GM18907 (cell line): ENCODE measurements at regions not wholly inside any gene's neighbourhood (a gene's known extent, or its start where the extent isn't known, plus 50 kb on each side); places are given as distances from the start of the nearest gene placed in this dataset.

Experiments
- ATAC-seq: cut with Tn5 transposase; IDR thresholded peaks from one replicate; pipeline ENCODE4 v1.9.1; 2021; ENCODE audit warnings: mild to moderate bottlenecking, moderate library complexity; ENCODE audit not compliant: unreplicated experiment

DNA sequence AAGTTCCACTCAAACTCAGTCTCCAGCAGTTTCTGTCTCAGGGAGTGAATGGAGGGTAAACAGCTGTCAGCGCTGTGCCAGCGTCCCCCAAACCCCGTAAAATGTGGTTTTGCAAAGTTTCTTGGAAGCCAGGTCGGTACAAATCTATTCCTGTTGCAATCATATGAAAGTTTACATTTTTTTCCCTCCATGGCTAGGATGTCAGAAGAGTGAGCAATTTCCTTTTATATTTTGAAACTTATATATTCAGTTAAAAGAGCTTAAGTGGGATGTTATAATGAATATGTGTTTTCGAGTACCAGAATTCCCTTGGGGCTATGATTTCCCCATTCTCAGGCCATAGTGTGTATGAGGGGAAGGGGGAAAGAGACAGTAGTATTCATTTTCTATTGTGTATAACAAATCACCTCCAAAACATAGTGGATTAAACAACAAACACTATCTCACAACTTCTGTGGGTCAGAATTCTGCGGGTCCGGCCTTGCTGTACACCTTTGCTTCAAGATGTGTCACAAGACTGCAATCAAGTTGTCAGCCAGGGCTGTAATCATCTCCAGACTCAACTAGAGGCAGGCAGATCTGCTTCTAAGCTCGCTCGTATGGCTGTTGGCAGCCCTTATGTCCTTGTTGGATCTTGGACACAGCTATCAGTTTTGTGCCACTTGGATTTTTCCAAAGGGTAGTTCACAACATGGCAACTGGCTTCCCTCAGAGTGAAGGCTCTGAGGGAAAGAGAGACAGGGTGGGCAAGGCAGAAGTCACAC lies 107.4 kb downstream of the SNX18 start:
- ATAC-seq: no peak

GRCh38 chr5:54621709-54622108 lies 104.2 kb downstream of the SNX18 start:
- ATAC-seq: no peak

DNA sequence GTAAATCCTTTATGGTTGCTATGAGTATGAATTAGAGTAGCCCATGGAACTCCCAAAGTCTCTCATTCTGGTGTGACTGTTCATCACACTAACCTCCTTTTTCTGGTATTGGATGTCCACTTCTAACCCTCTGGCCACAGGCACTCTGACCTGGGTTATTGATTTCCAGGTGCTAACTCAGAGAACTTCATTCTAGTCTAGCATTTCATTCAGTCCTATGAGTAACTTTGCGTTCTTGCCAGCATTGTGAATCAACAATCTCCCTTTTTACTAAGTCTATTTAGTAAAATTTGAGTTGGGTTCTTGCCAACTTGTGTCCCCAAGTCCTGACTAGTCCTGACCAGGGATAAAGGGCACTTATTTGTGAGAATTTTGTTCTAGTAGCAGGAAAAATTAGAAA lies 103.5 kb downstream of the SNX18 start:
- no peak for ATAC-seq

- ATAC-seq: no peak
Measured at GRCh38 chr5:54620141-54620933, 102.8 kb downstream of the SNX18 start.

GRCh38 chr5:54619731-54620130 lies 102.2 kb downstream of the SNX18 start:
- ATAC-seq: no peak

DNA sequence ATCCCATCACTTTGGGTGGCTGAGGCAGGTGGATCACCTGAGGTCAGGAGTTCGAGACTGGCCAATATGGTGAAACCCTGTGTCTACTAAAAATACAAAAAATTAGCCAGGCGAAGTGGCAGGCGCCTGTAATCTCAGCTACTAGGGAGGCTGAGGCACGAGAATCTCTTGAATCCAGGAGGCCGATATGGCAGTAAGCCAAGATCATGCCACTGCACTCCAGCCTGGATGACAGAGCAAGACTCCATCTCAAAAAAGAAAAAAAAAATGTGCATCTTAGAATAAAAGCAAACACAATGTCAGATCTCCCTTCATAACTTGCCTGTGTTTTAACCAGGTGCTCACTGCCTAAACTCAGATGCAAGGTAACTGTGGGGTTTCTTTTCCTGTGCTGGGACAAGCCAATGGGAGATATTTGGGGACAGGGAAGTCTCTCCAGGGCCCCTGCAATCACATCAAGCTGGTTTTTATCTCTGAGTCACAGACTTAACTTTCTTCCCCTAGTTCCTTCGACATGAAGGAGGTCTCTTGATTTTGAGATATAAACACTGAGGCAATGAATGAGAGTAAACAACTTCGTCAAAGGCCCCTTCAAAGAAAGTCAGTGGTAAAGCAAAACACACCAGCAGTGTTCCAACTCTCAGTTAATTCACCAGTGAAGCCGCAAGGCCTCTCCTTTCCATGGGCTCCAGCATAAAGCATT lies 99.1 kb downstream of the SNX18 start:
- ATAC-seq: no peak

DNA sequence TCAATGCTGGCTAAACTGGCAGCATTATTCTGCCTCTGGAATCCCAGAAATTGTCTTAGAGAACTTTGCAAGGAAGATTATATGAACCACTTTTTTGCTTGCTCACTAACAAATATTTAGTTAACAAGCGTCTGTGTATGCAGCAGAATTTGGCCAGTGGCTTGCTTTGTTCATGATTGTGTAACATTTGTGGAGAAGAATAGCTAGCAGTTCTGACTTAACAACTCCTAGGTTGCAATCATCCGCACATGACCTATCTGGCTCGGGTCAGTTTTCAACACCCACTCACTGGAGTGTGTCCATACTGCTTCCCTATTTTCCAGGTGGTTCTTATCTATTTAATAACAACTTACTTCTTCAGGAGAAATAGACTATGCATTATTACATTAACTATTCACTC lies 98.5 kb downstream of the SNX18 start:
- ATAC-seq: no peak

GRCh38 chr5:54615381-54615780 lies 97.8 kb downstream of the SNX18 start:
- ATAC-seq: no peak

DNA sequence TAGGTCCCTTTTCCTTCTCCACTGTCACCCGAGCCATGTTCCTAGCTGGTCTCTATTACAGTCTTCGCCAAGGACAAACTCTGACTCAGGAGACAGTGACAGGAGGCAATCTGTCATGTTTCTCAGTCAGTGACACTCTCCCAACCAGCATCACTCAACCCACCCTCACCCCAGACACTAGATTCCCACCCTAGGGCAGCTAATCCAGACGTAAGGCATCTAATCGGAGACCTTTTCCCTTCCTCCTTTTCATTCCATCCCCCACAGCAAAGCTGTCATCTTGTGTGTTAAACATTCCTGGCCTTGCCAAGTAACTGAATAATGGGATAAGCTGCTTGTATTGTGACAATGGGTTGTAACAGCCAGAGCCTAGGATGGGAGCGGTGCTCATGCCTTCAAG lies 95.2 kb downstream of the SNX18 start:
- ATAC-seq: no peak

GRCh38 chr5:54611290-54611951 lies 93.9 kb downstream of the SNX18 start:
- ATAC-seq: peak; percentile 8

DNA sequence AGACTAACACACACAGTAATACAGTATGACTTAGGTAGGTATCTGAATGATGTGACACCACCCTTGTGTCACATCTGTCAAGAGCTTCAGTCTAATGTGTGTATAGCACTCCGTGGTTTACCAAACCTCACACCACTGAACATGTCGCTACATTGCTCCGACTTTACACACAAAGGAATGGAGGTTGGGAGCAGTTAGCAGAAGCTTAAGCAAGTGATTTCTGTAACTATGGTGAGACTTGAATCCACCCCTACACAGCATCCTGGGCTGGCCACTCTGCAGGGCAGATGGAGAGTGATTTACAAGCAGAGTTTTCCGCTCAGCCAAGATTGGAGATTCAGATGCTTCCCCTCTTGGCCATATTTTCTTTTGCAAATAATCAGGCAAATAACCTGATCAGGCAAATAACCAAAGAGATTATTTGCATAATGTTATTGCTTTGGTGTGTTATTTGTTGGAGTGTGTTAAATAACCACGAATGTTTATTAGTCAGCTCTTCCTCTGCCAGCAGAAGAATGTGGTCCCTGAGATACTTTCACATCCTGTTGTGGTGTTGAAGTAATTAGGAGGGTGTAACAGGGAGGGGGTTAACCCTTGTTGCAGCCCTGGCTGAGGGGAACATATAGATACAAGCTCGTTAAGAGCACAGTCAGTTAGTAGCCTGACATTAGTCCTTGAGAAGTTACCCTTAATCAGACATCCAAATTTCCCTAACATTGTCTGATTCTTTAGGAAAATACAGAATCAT lies 92.8 kb downstream of the SNX18 start:
- ATAC-seq: peak; percentile 99

DNA sequence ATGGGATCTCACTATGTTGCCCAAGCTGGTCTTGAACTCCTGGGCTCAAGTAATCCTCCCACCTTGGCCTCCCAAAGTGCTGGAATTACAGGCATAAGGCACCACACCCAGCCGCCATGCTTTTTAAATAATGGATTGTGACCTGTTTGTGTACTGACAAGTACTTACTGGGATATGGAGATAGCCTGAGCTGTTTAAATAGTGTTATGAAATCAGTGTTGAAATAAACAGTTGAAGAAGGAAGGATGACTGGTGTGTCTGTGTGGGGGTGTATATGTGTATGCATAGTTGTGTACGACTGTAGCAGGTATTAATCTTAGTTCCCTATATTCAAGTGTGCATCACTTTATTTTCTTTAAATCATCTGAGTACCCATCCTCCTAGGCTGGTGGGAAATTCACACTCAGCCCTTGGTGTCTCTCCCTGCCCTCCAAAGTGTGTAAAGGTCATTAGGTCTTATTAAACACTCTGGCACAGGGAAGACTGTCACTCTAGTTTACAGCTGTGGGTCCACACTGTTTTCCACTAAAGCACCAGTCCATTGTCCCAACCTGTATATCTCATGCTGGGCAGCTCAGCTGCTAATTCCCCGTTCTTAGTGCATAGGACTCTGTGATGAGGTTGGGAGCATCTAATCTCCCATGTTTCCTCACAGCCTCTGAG lies 91.0 kb downstream of the SNX18 start:
- ATAC-seq: no peak

DNA sequence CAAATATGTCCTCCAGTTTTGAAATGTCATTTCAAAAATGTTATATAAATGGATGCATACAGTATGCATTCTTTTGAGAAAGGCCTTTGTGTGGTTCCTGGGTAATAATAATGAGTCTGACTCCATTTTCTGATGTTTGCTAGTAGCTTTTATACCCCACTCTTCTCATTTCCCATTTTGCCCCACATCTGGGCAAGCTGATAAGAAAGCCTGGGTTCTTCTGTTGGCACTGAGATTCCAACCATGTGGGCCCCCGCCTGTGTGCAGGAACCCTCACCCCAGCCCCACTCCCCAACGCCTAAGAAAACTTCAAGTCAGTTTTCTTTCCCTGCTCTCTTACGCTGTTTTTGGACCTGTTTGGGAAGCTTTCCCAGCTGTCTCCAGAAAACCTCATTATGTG lies 89.4 kb downstream of the SNX18 start:
- no peak for ATAC-seq

DNA sequence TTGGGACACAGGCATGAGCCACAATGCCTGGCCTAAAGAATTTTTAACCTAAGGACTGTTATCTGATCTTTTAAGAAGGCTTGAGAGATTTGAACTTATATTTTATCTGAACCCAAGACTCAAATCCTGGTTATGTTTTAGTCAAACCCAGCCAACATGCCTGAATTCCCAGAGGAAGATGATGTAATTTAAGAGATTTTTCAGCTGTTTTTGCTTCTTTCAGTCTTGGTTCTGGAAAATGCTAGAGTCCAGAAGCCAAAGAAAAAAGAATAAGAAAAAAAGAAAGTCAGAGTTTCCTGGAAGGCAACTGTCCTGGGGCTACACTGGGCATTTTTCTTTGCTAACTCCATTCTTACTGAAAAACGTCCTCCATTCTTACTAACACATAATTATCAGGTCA lies 85.8 kb downstream of the SNX18 start:
- ATAC-seq: no peak

DNA sequence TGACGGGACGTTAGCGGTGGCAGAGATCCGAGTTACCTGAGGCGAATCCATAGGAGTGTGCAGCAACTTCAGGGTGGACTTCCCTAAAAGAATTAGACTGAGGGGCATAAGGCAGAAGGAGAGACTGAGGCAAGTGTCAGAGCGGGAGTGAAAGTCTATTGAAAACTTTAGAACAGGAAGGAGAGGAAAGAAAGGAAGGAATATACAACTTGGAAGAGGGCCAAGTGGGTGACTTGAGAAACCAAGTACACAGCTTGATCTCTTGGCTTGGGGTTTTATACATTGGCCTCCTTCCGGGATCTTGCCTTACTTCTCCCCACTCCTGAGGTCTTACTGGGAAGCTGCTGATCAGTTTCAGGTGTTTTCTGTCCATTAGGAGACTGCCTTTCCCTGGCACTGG lies 84.9 kb downstream of the SNX18 start:
- no peak for ATAC-seq

DNA sequence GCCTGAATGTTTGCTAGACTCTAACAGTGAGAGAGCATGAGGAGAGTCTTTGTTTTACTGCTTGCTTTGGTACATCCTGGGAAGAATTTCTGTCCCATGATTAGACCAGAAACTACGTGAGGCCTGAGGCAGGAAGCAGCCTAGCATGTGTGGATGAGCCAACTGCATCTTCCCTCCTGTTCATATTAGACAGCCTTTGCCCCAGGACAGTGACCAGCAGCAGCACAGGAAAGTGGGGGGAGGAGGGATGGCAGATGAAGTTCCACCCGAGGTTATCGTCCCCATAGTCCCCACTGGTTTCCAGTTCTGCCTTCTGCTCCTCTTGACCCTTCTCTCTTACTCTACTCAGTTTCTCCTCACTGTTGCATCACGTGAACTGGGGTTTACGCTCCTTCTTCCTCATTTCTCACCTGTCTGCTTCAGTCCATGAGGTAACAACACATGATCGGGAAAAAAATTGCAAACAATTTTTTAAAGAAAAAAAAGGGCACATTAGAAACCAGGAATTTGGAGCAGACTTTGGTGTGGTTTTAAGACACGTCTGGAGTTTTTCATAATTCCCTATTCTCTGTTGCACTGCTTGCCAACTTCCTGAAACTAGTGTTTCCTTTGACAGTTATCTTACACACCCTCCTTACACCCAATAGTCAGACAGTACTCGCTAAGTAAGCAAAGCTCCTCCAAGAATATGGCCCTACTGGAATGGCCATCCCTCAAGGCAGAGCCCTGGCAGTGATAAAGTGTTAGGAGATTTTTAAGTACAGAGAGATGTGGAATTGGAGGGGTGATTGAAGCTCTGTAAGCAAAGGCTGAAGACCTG lies 84.1 kb downstream of the SNX18 start:
- ATAC-seq: no peak
